Motor neuron (in vitro differentiated cells): ENCODE measurements at regions not wholly inside any gene's neighbourhood (a gene's known extent, or its start where the extent isn't known, plus 50 kb on each side); places are given as distances from the start of the nearest gene placed in this dataset.

ENCODE experiments used
- ATAC-seq, 8 experiments: fragments of 200-7000 bp; cut with Tn5 transposase; replicated peaks in 6 of 8; 2 replicates each; pipeline ENCODE4 v1.8.0; 2021; ENCODE audit warnings: mild to moderate bottlenecking in 8 of 8, moderate library complexity in 8 of 8
- H3K27ac ChIP-seq, 2 donors: fragments of 250-450 bp; sonication (Bioruptor Pico); 2 replicates each; pipeline ENCODE4 v1.9.0; 2021; ENCODE audit warnings: antibody characterized with exemption in 2 of 2, mild to moderate bottlenecking in 2 of 2, moderate library complexity in 1 of 2
- H3K4me1 ChIP-seq, 2 donors: fragments of 250-450 bp; sonication (Bioruptor Pico); replicated peaks in 1 of 2; 2 replicates each; pipeline ENCODE4 v1.6.1; 2021; ENCODE audit warnings: antibody characterized with exemption in 2 of 2, mild to moderate bottlenecking in 2 of 2, moderate library complexity in 1 of 2
- H3K4me3 ChIP-seq, 5 donors: fragments of 250-450 bp; sonication (Bioruptor Pico); 2 replicates each; pipeline ENCODE4 v1.9.0; 2021; ENCODE audit warnings: antibody characterized with exemption in 5 of 5, mild to moderate bottlenecking in 5 of 5, moderate library complexity in 4 of 5
- WGBS, 10 experiments: fragments of 450-650 bp; shearing (Covaris generic); methylation state at CpG; one replicate each; pipeline ENCODE4 v1.0.0; 2022; 5-methylcytosine and 5-hydroxymethylcytosine counted together
- in situ Hi-C, 9 experiments: fragments of 400-800 bp; cut with MboI; loops; one replicate each; pipeline ENCODE4 v1.15.0; 2021; ENCODE audit warnings: low sequenced_read_pairs in 9 of 9, low pct_unique_long_range_greater_than_20kb in 2 of 9; ENCODE audit not compliant: unreplicated experiment in 9 of 9

GRCh38 chr18:29076645-29077044 is 899.7 kb upstream of the CDH2 start:
- in situ Hi-C loops, result no loop called here
- peaks cover 0 to 4% of the 10 kb centered on the region in 2 donors for H3K4me1 ChIP-seq
- no peak overlapping the region for H3K27ac ChIP-seq
- WGBS, 10 experiments, result 30 to 100% (median 84%) methylated on average over 2 of the region's 2 CpGs; no CpG with 5 or more reads in 1 of the 10 experiments
- no peak overlapping the region for H3K4me3 ChIP-seq
- no peak for ATAC-seq

- H3K4me1 ChIP-seq, result peaks cover 0 to 4% of the 10 kb centered on the region in 2 donors
- no peak overlapping the region for H3K27ac ChIP-seq
- in situ Hi-C loops, result no loop called here
- WGBS, 10 experiments, result 30 to 100% (median 68%) methylated on average over 1 to 2 of the region's 2 CpGs; no CpG with 5 or more reads in 1 of the 10 experiments
- ATAC-seq, result no peak
- no peak overlapping the region for H3K4me3 ChIP-seq
Measured at GRCh38 chr18:29074147-29074546, 897.2 kb upstream of the CDH2 start.

GRCh38 chr18:29071869-29072268 is 894.9 kb upstream of the CDH2 start:
- ATAC-seq, result peak in 4 of 8 experiments; percentile 29 to 66 (median 52)
- Histone ChIP-seq H3K27ac (no peak overlapping the region), H3K4me3 (no peak overlapping the region), H3K4me1 (peaks cover 4 to 10% of the 10 kb centered on the region in 2 donors)
- in situ Hi-C loops, result no loop called here
- WGBS, 10 experiments, result 0 to 100% (median 79%) methylated on average over 1 to 2 of the region's 2 CpGs; no CpG with 5 or more reads in 2 of the 10 experiments

GRCh38 chr18:29063346-29063745 is 886.4 kb upstream of the CDH2 start:
- Histone ChIP-seq H3K4me1 (peaks cover 3 to 18% of the 10 kb centered on the region in 2 donors), H3K27ac (no peak overlapping the region), H3K4me3 (no peak overlapping the region)
- 0 to 90% (median 65%) methylated on average over 1 to 2 of the region's 2 CpGs for WGBS, 10 experiments
- ATAC-seq, result no peak
- in situ Hi-C loops, result no loop called here

GRCh38 chr18:29062921-29063320 is 886.0 kb upstream of the CDH2 start:
- peaks cover 3 to 14% of the 10 kb centered on the region in 2 donors for H3K4me1 ChIP-seq
- no peak overlapping the region for H3K4me3 ChIP-seq
- in situ Hi-C loops, result no loop called here
- H3K27ac ChIP-seq, result no peak overlapping the region
- ATAC-seq, result peak in 1 of 8 experiments; percentile 37

- H3K4me1 ChIP-seq, result peaks cover 3 to 10% of the 10 kb centered on the region in 2 donors
- no peak overlapping the region for H3K27ac ChIP-seq
- ATAC-seq, result no peak
- 0 to 100% (median 69%) methylated on average over 1 of the region's 1 CpG; no CpG with 5 or more reads in 2 of the 10 experiments for WGBS, 10 experiments
- in situ Hi-C loops, result no loop called here
- no peak overlapping the region for H3K4me3 ChIP-seq
Measured at GRCh38 chr18:29060349-29060748, 883.4 kb upstream of the CDH2 start.

- H3K4me3 ChIP-seq, result no peak overlapping the region
- ATAC-seq, result no peak
- no peak overlapping the region for H3K27ac ChIP-seq
- H3K4me1 ChIP-seq, result peaks cover 0 to 4% of the 10 kb centered on the region in 2 donors
- in situ Hi-C loops, result no loop called here
Measured at GRCh38 chr18:29057703-29058102, 880.8 kb upstream of the CDH2 start.

GRCh38 chr18:29056800-29057199 is 879.9 kb upstream of the CDH2 start:
- peaks cover 0 to 3% of the 10 kb centered on the region in 2 donors for H3K4me1 ChIP-seq
- no peak overlapping the region for H3K4me3 ChIP-seq
- WGBS, 10 experiments, result 60 to 100% (median 89%) methylated on average over 1 to 2 of the region's 2 CpGs; no CpG with 5 or more reads in 2 of the 10 experiments
- H3K27ac ChIP-seq, result no peak overlapping the region
- no peak for ATAC-seq
- in situ Hi-C loops, result no loop called here

- WGBS, 10 experiments, result 71 to 100% (median 83%) methylated on average over 1 of the region's 1 CpG; no CpG with 5 or more reads in 3 of the 10 experiments
- no peak for ATAC-seq
- Histone ChIP-seq H3K4me1 (no peaks in the 10 kb centered on the region), H3K4me3 (no peak overlapping the region), H3K27ac (no peak overlapping the region)
- in situ Hi-C loops, result no loop called here
Measured at GRCh38 chr18:29041976-29042375, 865.0 kb upstream of the CDH2 start.

GRCh38 chr18:29034113-29034856 is 857.4 kb upstream of the CDH2 start:
- in situ Hi-C loops, result no loop called here
- Histone ChIP-seq H3K4me3 (no peak overlapping the region), H3K4me1 (no peaks in the 10 kb centered on the region), H3K27ac (no peak overlapping the region)
- 35 to 100% (median 82%) methylated on average over 1 to 3 of the region's 3 CpGs for WGBS, 10 experiments
- no peak for ATAC-seq

GRCh38 chr18:29028560-29028959 is 851.6 kb upstream of the CDH2 start:
- no peak overlapping the region for H3K27ac ChIP-seq
- 0 to 100% (median 53%) methylated on average over 1 of the region's 1 CpG; no CpG with 5 or more reads in 2 of the 10 experiments for WGBS, 10 experiments
- no peak for ATAC-seq
- in situ Hi-C loops, result no loop called here
- H3K4me1 ChIP-seq, result no peaks in the 10 kb centered on the region
- H3K4me3 ChIP-seq, result no peak overlapping the region

- no peak for ATAC-seq
- Histone ChIP-seq H3K27ac (no peak overlapping the region), H3K4me1 (no peaks in the 10 kb centered on the region), H3K4me3 (no peak overlapping the region)
- in situ Hi-C loops, result no loop called here
Measured at GRCh38 chr18:29018976-29019375, 842.0 kb upstream of the CDH2 start.

- Histone ChIP-seq H3K4me1 (no peaks in the 10 kb centered on the region), H3K4me3 (no peak overlapping the region), H3K27ac (no peak overlapping the region)
- WGBS, 10 experiments, result 44 to 100% (median 77%) methylated on average over 1 to 4 of the region's 4 CpGs; no CpG with 5 or more reads in 1 of the 10 experiments
- peak in 5 of 8 experiments; percentile 67 to 88 (median 72) for ATAC-seq
- in situ Hi-C loops, result no loop called here
Measured at GRCh38 chr18:29012883-29013465, 836.0 kb upstream of the CDH2 start.

- ATAC-seq, result no peak
- Histone ChIP-seq H3K27ac (no peak overlapping the region), H3K4me3 (no peak overlapping the region), H3K4me1 (no peaks in the 10 kb centered on the region)
- in situ Hi-C loops, result no loop called here
- 77 to 100% (median 98%) methylated on average over 1 to 5 of the region's 5 CpGs; no CpG with 5 or more reads in 4 of the 10 experiments for WGBS, 10 experiments
Measured at GRCh38 chr18:29012364-29012763, 835.4 kb upstream of the CDH2 start.
